K562 (cell line): ENCODE measurements at regions not wholly inside any gene's neighbourhood (a gene's known extent, or its start where the extent isn't known, plus 50 kb on each side); places are given as distances from the start of the nearest gene placed in this dataset.

Experiments used
- GABPA ChIP-seq: fragments of 200-800 bp; sonication (Bioruptor generic); conservative IDR thresholded peaks from 2 replicates; pipeline ENCODE4 v1.6.1; 2016; ENCODE audit warnings: low read depth, missing genetic modification characterization, missing compliant biosample characterization
- KDM1A ChIP-seq, 2 experiments: fragments of 450-650 bp; IDR thresholded peaks; 2 replicates each; pipeline ENCODE4 v1.6.1; 2016; ENCODE audit warnings: mild to moderate bottlenecking in 2 of 2
- KLF6 ChIP-seq: fragments of 250-450 bp; sonication (Bioruptor Pico); IDR thresholded peaks from 2 replicates; pipeline ENCODE4 v1.4.0; 2020; ENCODE audit warnings: mild to moderate bottlenecking, moderate library complexity, borderline replicate concordance
- POLR3A ChIP-seq: IDR thresholded peaks from 2 replicates; pipeline ENCODE4 v1.6.1; 2011; ENCODE audit warnings: borderline replicate concordance, mild to moderate bottlenecking, moderate library complexity; ENCODE audit not compliant: insufficient read length, insufficient read depth; ENCODE audit errors: extremely low read depth
- RBM22 ChIP-seq: fragments of 200-400 bp; formaldehyde crosslinking; IDR thresholded peaks from 2 replicates; pipeline ENCODE4 v1.6.1; 2018; ENCODE audit warnings: low read length, low read depth; ENCODE audit not compliant: poor library complexity, severe bottlenecking
- SMARCE1 ChIP-seq: fragments of 450-650 bp; IDR thresholded peaks from 2 replicates; pipeline ENCODE4 v1.7.1; 2016; ENCODE audit warnings: mild to moderate bottlenecking
- YY1 ChIP-seq, 3 experiments: IDR thresholded peaks; 2 replicates each; pipeline ENCODE4 v1.6.1; 2011; ENCODE audit warnings: low read length in 2 of 3, mild to moderate bottlenecking in 2 of 3, moderate library complexity in 2 of 3, borderline replicate concordance in 1 of 3, control low read depth in 1 of 3, low read depth in 1 of 3; ENCODE audit not compliant: insufficient read depth in 3 of 3, insufficient replicate concordance in 2 of 3, control insufficient read depth in 1 of 3, insufficient read length in 1 of 3; ENCODE audit errors: extremely low read depth in 1 of 3
- ZC3H8 ChIP-seq: fragments of 450-650 bp; IDR thresholded peaks from 2 replicates; pipeline ENCODE4 v1.6.1; 2017
- ZKSCAN8 ChIP-seq: fragments of 200-800 bp; sonication (Bioruptor generic); IDR thresholded peaks from 2 replicates; pipeline ENCODE4 v1.6.1; 2016; ENCODE audit warnings: missing genetic modification characterization, missing compliant biosample characterization
- ZNF274 ChIP-seq: IDR thresholded peaks from 2 replicates; pipeline ENCODE4 v1.6.1; 2011; ENCODE audit warnings: low read depth, mild to moderate bottlenecking, low read length, moderate library complexity, borderline replicate concordance
- ZNF324 ChIP-seq: fragments of 250-450 bp; sonication (Bioruptor Pico); IDR thresholded peaks from 2 replicates; pipeline ENCODE4 v1.4.0; 2020; ENCODE audit warnings: mild to moderate bottlenecking
- ZNF780A ChIP-seq: fragments of 250-450 bp; sonication (Bioruptor Pico); IDR thresholded peaks from 2 replicates; pipeline ENCODE4 v1.5.0; 2021; ENCODE audit warnings: mild to moderate bottlenecking
- TF ChIP-seq, protein P1 (sequence below): fragments of 250-450 bp; sonication (Bioruptor Pico); IDR thresholded peaks from 2 replicates; pipeline ENCODE4 v1.4.0; 2020; ENCODE audit warnings: mild to moderate bottlenecking, moderate library complexity
- TF ChIP-seq, protein P2 (sequence below): fragments of 250-450 bp; sonication (Bioruptor Pico); IDR thresholded peaks from 2 replicates; pipeline ENCODE4 v1.5.0; 2021; ENCODE audit warnings: mild to moderate bottlenecking, borderline replicate concordance
- TF ChIP-seq, protein P3 (sequence below): fragments of 250-450 bp; sonication (Bioruptor Pico); IDR thresholded peaks from 2 replicates; pipeline ENCODE4 v1.8.0; 2021; ENCODE audit warnings: moderate library complexity, mild to moderate bottlenecking, inconsistent platforms
- TF ChIP-seq, protein P4 (sequence below): IDR thresholded peaks from 2 replicates; pipeline ENCODE4 v1.6.1; 2016; ENCODE audit warnings: missing genetic modification characterization, missing compliant biosample characterization
- TF ChIP-seq, protein P5 (sequence below): fragments of 450-650 bp; IDR thresholded peaks from 2 replicates; pipeline ENCODE4 v1.6.1; 2016; ENCODE audit warnings: missing biosample characterization, missing genetic modification characterization
- TF ChIP-seq, protein P6 (sequence below): sonication (generic); formaldehyde crosslinking; IDR thresholded peaks from 2 replicates; pipeline ENCODE4 v1.5.0; 2020; ENCODE audit warnings: missing genetic modification reagents

DNA sequence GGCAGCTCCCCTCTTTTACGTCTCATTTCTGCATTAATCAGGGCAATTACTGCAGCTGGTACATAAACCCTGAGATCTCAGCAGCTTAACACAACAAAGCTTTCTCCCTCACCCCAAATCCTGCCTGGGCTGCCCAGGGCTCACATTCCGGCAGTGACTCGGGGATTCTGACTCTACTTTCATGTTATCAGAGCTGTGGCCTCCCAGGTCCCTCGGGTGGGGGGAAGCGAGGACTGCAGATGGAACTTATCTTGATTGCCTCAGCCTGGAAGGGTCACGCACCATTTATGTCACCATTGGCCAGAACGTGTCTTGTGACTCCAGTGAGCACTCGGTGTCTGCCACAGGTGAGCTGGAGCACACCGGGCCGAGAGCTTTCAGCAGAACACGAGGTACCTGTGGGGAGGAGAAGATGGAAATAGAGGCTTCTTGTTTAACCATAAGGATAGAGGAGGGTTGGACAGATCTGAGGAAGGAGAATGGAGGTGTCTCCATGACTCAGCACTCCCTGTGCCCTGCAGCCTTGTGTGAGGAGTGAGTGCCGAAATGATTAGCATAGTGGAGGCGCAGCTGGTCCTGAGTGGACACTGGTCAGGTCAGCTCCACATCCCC, 88.5 kb upstream of the EXOC2 start (continued):
- TF ChIP-seq, protein P1, sequence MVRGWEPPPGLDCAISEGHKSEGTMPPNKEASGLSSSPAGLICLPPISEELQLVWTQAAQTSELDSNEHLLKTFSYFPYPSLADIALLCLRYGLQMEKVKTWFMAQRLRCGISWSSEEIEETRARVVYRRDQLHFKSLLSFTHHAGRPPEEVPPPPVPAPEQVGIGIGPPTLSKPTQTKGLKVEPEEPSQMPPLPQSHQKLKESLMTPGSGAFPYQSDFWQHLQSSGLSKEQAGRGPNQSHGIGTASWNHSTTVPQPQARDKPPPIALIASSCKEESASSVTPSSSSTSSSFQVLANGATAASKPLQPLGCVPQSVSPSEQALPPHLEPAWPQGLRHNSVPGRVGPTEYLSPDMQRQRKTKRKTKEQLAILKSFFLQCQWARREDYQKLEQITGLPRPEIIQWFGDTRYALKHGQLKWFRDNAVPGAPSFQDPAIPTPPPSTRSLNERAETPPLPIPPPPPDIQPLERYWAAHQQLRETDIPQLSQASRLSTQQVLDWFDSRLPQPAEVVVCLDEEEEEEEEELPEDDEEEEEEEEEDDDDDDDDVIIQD (CRISPR knock-in tag), result no peak
- TF ChIP-seq ZNF780A (CRISPR knock-in tag), result no peak
- no peak for TF ChIP-seq ZNF274
- TF ChIP-seq SMARCE1, result no peak; the same call in 1 of the 2 replicates
- TF ChIP-seq POLR3A, result no peak
- TF ChIP-seq, protein P2, sequence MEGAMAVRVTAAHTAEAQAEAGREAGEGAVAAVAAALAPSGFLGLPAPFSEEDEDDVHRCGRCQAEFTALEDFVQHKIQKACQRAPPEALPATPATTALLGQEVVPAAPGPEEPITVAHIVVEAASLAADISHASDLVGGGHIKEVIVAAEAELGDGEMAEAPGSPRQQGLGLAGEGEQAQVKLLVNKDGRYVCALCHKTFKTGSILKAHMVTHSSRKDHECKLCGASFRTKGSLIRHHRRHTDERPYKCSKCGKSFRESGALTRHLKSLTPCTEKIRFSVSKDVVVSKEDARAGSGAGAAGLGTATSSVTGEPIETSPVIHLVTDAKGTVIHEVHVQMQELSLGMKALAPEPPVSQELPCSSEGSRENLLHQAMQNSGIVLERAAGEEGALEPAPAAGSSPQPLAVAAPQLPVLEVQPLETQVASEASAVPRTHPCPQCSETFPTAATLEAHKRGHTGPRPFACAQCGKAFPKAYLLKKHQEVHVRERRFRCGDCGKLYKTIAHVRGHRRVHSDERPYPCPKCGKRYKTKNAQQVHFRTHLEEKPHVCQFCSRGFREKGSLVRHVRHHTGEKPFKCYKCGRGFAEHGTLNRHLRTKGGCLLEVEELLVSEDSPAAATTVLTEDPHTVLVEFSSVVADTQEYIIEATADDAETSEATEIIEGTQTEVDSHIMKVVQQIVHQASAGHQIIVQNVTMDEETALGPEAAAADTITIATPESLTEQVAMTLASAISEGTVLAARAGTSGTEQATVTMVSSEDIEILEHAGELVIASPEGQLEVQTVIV (CRISPR knock-in tag), result no peak
- TF ChIP-seq ZKSCAN8 (CRISPR knock-in tag), result no peak
- TF ChIP-seq ZNF324 (CRISPR knock-in tag), result no peak
- no peak for TF ChIP-seq GABPA (tag)
- TF ChIP-seq, protein P3, sequence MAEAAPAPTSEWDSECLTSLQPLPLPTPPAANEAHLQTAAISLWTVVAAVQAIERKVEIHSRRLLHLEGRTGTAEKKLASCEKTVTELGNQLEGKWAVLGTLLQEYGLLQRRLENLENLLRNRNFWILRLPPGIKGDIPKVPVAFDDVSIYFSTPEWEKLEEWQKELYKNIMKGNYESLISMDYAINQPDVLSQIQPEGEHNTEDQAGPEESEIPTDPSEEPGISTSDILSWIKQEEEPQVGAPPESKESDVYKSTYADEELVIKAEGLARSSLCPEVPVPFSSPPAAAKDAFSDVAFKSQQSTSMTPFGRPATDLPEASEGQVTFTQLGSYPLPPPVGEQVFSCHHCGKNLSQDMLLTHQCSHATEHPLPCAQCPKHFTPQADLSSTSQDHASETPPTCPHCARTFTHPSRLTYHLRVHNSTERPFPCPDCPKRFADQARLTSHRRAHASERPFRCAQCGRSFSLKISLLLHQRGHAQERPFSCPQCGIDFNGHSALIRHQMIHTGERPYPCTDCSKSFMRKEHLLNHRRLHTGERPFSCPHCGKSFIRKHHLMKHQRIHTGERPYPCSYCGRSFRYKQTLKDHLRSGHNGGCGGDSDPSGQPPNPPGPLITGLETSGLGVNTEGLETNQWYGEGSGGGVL (CRISPR knock-in tag), result no peak
- TF ChIP-seq, protein P4, sequence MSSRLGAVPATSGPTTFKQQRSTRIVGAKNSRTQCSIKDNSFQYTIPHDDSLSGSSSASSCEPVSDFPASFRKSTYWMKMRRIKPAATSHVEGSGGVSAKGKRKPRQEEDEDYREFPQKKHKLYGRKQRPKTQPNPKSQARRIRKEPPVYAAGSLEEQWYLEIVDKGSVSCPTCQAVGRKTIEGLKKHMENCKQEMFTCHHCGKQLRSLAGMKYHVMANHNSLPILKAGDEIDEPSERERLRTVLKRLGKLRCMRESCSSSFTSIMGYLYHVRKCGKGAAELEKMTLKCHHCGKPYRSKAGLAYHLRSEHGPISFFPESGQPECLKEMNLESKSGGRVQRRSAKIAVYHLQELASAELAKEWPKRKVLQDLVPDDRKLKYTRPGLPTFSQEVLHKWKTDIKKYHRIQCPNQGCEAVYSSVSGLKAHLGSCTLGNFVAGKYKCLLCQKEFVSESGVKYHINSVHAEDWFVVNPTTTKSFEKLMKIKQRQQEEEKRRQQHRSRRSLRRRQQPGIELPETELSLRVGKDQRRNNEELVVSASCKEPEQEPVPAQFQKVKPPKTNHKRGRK (tag), result no peak
- TF ChIP-seq YY1 (IDR thresholded peaks at IDR 0.05; ENCODE audit: borderline replicate concordance in 1 of 3, control insufficient read depth in 1 of 3, extremely low read depth in 1 of 3, insufficient read depth in 3 of 3, insufficient read length in 1 of 3, insufficient replicate concordance in 2 of 3, low read depth in 1 of 3, low read length in 2 of 3), result no peak
- TF ChIP-seq RBM22, result no peak
- no peak for TF ChIP-seq KLF6
- TF ChIP-seq, protein P5, sequence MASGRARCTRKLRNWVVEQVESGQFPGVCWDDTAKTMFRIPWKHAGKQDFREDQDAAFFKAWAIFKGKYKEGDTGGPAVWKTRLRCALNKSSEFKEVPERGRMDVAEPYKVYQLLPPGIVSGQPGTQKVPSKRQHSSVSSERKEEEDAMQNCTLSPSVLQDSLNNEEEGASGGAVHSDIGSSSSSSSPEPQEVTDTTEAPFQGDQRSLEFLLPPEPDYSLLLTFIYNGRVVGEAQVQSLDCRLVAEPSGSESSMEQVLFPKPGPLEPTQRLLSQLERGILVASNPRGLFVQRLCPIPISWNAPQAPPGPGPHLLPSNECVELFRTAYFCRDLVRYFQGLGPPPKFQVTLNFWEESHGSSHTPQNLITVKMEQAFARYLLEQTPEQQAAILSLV (tag), result no peak
- TF ChIP-seq, protein P6, sequence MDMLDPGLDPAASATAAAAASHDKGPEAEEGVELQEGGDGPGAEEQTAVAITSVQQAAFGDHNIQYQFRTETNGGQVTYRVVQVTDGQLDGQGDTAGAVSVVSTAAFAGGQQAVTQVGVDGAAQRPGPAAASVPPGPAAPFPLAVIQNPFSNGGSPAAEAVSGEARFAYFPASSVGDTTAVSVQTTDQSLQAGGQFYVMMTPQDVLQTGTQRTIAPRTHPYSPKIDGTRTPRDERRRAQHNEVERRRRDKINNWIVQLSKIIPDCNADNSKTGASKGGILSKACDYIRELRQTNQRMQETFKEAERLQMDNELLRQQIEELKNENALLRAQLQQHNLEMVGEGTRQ (CRISPR knock-in tag), result peak; percentile 82
- TF ChIP-seq ZC3H8, result no peak
- TF ChIP-seq KDM1A (IDR thresholded peaks at IDR 0.05), result peak; percentile 38 to 62; a peak in 2 of 4 replicates
